Panc1 (cell line): ENCODE measurements at regions not wholly inside any gene's neighbourhood (a gene's known extent, or its start where the extent isn't known, plus 50 kb on each side); places are given as distances from the start of the nearest gene placed in this dataset.
"Not testable (repeated sequence)": the region's sequence is repeated elsewhere in the genome, so short reads cannot be mapped to it uniquely, and the experiment has no call there.

ENCODE experiments used
- CTCF ChIP-seq: fragments of 450-650 bp; IDR thresholded peaks from 2 replicates; pipeline ENCODE4 v1.5.1; 2017; ENCODE audit warnings: mild to moderate bottlenecking
- POLR2AphosphoS5 ChIP-seq: IDR thresholded peaks from 2 replicates; pipeline ENCODE4 v1.6.1; 2012; ENCODE audit warnings: mild to moderate bottlenecking, low read depth, low read length, moderate library complexity

GRCh38 chr16:25539767-25540166 is 152.0 kb upstream of the HS3ST4 start:
- not testable (repeated sequence) for TF ChIP-seq POLR2AphosphoS5, CTCF
